ENCODE measurements at regions not wholly inside any gene's neighbourhood (a gene's known extent, or its start where the extent isn't known, plus 50 kb on each side); places are given as distances from the start of the nearest gene placed in this dataset.

- H3K4me3 ChIP-seq (ENCODE audit: low read depth, low read length), result no peak overlapping the region
- no peak for TF ChIP-seq CTCF (IDR thresholded peaks at IDR 0.05; ENCODE audit: borderline replicate concordance, insufficient read depth, low read depth, low read length)
Observed at GRCh38 chr2:52456561-52457377, 1310.8 kb upstream of the CHAC2 start.

GRCh38 chr2:52454962-52455361 lies 1312.6 kb upstream of the CHAC2 start:
- no peak overlapping the region for H3K4me3 ChIP-seq (ENCODE audit: low read depth, low read length)
- TF ChIP-seq CTCF (IDR thresholded peaks at IDR 0.05; ENCODE audit: borderline replicate concordance, insufficient read depth, low read depth, low read length), result no peak

GRCh38 chr2:52452201-52452600 lies 1315.4 kb upstream of the CHAC2 start:
- TF ChIP-seq CTCF (IDR thresholded peaks at IDR 0.05; ENCODE audit: borderline replicate concordance, insufficient read depth, low read depth, low read length), result no peak
- no peak overlapping the region for H3K4me3 ChIP-seq (ENCODE audit: low read depth, low read length)

- H3K4me3 ChIP-seq (ENCODE audit: low read depth, low read length), result no peak overlapping the region
- TF ChIP-seq CTCF (IDR thresholded peaks at IDR 0.05; ENCODE audit: borderline replicate concordance, insufficient read depth, low read depth, low read length), result no peak
Observed at GRCh38 chr2:52445686-52446085, 1321.9 kb upstream of the CHAC2 start.

GRCh38 chr2:52431352-52431760 lies 1336.2 kb upstream of the CHAC2 start:
- H3K4me3 ChIP-seq (ENCODE audit: low read depth, low read length), result no peak overlapping the region
- no peak for TF ChIP-seq CTCF (IDR thresholded peaks at IDR 0.05; ENCODE audit: borderline replicate concordance, insufficient read depth, low read depth, low read length)

- TF ChIP-seq CTCF (IDR thresholded peaks at IDR 0.05; ENCODE audit: borderline replicate concordance, insufficient read depth, low read depth, low read length), result no peak
- no peak overlapping the region for H3K4me3 ChIP-seq (ENCODE audit: low read depth, low read length)
Observed at GRCh38 chr2:52429740-52430139, 1337.9 kb upstream of the CHAC2 start.

- no peak for TF ChIP-seq CTCF (IDR thresholded peaks at IDR 0.05; ENCODE audit: borderline replicate concordance, insufficient read depth, low read depth, low read length)
- no peak overlapping the region for H3K4me3 ChIP-seq (ENCODE audit: low read depth, low read length)
Observed at GRCh38 chr2:52429171-52429570, 1338.4 kb upstream of the CHAC2 start.
